HL-60 (cell line): ENCODE measurements at regions not wholly inside any gene's neighbourhood (a gene's known extent, or its start where the extent isn't known, plus 50 kb on each side); places are given as distances from the start of the nearest gene placed in this dataset.

ENCODE experiments used
- DNase-seq, 2 experiments: peaks; one replicate each; pipeline ENCODE4 v3.0.0-alpha.2; 2010 to 2020; ENCODE audit warnings: low read depth in 1 of 2, low spot score in 1 of 2
- H3K27ac ChIP-seq: fragments of 250-450 bp; sonication (Bioruptor Pico); replicated peaks from 2 replicates; pipeline ENCODE4 v1.5.1; 2020; ENCODE audit warnings: mild to moderate bottlenecking, moderate library complexity
- H3K27me3 ChIP-seq: fragments of 250-450 bp; sonication (Bioruptor Pico); 2 replicates; pipeline ENCODE4 v1.5.1; 2021; ENCODE audit warnings: mild to moderate bottlenecking, moderate library complexity; ENCODE audit not compliant: insufficient read depth, poor library complexity, severe bottlenecking
- H3K4me3 ChIP-seq: replicated peaks from 2 replicates; pipeline ENCODE4 v1.5.1; 2011; ENCODE audit warnings: mild to moderate bottlenecking, control low read depth, low read length; ENCODE audit not compliant: insufficient read depth
- GABPA ChIP-seq: IDR thresholded peaks from 2 replicates; pipeline ENCODE4 v1.6.1; 2012; ENCODE audit warnings: low read depth
- POLR2AphosphoS5 ChIP-seq: IDR thresholded peaks from 2 replicates; pipeline ENCODE4 v1.6.1; 2012; ENCODE audit warnings: low read depth
- SPI1 ChIP-seq: IDR thresholded peaks from 2 replicates; pipeline ENCODE4 v1.6.1; 2012; ENCODE audit warnings: low read depth, mild to moderate bottlenecking, borderline replicate concordance
- TF ChIP-seq, protein P1 (sequence below): IDR thresholded peaks from one replicate; pipeline ENCODE4 v1.5.1; 2011; ENCODE audit warnings: low read length, control low read depth, inconsistent platforms; ENCODE audit not compliant: insufficient read depth
- TF ChIP-seq, protein P2 (sequence below): IDR thresholded peaks from 2 replicates; pipeline ENCODE4 v1.6.1; 2012; ENCODE audit warnings: low read depth; ENCODE audit not compliant: insufficient replicate concordance

DNA sequence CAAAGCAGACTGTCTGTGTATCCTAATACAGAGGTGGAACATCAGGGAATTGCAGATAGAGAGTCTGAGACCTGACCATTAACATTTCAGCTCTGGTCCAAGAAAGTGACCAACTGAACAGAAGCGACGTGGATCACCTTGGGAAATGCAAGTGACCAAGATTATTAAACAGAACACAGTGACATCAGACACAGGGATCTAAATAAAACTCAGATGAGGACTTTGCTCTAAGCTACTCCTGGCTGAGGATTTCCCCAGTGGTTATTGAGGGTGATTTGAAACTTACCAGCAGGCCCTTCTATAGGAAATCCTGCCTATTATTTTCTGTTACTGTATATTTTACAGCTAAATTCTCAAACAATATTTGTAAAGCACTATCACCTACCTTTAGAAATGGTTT is 436.0 kb downstream of the TMEM38B start:
- TF ChIP-seq, protein P1, sequence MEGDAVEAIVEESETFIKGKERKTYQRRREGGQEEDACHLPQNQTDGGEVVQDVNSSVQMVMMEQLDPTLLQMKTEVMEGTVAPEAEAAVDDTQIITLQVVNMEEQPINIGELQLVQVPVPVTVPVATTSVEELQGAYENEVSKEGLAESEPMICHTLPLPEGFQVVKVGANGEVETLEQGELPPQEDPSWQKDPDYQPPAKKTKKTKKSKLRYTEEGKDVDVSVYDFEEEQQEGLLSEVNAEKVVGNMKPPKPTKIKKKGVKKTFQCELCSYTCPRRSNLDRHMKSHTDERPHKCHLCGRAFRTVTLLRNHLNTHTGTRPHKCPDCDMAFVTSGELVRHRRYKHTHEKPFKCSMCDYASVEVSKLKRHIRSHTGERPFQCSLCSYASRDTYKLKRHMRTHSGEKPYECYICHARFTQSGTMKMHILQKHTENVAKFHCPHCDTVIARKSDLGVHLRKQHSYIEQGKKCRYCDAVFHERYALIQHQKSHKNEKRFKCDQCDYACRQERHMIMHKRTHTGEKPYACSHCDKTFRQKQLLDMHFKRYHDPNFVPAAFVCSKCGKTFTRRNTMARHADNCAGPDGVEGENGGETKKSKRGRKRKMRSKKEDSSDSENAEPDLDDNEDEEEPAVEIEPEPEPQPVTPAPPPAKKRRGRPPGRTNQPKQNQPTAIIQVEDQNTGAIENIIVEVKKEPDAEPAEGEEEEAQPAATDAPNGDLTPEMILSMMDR: no peak
- TF ChIP-seq, protein P2, sequence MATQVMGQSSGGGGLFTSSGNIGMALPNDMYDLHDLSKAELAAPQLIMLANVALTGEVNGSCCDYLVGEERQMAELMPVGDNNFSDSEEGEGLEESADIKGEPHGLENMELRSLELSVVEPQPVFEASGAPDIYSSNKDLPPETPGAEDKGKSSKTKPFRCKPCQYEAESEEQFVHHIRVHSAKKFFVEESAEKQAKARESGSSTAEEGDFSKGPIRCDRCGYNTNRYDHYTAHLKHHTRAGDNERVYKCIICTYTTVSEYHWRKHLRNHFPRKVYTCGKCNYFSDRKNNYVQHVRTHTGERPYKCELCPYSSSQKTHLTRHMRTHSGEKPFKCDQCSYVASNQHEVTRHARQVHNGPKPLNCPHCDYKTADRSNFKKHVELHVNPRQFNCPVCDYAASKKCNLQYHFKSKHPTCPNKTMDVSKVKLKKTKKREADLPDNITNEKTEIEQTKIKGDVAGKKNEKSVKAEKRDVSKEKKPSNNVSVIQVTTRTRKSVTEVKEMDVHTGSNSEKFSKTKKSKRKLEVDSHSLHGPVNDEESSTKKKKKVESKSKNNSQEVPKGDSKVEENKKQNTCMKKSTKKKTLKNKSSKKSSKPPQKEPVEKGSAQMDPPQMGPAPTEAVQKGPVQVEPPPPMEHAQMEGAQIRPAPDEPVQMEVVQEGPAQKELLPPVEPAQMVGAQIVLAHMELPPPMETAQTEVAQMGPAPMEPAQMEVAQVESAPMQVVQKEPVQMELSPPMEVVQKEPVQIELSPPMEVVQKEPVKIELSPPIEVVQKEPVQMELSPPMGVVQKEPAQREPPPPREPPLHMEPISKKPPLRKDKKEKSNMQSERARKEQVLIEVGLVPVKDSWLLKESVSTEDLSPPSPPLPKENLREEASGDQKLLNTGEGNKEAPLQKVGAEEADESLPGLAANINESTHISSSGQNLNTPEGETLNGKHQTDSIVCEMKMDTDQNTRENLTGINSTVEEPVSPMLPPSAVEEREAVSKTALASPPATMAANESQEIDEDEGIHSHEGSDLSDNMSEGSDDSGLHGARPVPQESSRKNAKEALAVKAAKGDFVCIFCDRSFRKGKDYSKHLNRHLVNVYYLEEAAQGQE: no peak
- no peak for DNase-seq
- Histone ChIP-seq H3K4me3 (no peak overlapping the region), H3K27me3 (no peaks in the 10 kb centered on the region), H3K27ac (no peak overlapping the region)

DNA sequence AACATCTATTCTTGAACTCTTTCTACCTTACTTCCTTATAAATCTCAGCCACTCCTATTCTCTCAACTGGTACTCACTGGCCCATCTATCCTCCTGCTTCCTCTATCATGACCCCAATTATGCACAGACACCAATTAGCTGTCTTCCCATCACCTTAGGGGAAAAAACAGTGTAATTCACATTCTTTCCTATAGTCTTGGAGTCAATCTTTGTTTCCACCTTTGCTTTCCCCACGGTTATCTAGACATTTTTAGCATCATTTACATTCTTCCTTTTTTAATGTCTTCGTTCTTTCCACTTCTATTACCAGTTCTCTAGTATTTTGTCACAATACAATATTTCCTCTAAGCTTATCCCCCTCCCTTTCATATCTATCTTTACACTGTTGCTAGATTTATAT is 449.4 kb downstream of the TMEM38B start:
- Histone ChIP-seq H3K27ac (no peak overlapping the region), H3K27me3 (no peaks in the 10 kb centered on the region), H3K4me3 (no peak overlapping the region)
- TF ChIP-seq, protein P1: no peak
- TF ChIP-seq, protein P2: no peak
- TF ChIP-seq POLR2AphosphoS5 (no peak), GABPA (no peak), SPI1 (no peak)
- no peak for DNase-seq

DNA sequence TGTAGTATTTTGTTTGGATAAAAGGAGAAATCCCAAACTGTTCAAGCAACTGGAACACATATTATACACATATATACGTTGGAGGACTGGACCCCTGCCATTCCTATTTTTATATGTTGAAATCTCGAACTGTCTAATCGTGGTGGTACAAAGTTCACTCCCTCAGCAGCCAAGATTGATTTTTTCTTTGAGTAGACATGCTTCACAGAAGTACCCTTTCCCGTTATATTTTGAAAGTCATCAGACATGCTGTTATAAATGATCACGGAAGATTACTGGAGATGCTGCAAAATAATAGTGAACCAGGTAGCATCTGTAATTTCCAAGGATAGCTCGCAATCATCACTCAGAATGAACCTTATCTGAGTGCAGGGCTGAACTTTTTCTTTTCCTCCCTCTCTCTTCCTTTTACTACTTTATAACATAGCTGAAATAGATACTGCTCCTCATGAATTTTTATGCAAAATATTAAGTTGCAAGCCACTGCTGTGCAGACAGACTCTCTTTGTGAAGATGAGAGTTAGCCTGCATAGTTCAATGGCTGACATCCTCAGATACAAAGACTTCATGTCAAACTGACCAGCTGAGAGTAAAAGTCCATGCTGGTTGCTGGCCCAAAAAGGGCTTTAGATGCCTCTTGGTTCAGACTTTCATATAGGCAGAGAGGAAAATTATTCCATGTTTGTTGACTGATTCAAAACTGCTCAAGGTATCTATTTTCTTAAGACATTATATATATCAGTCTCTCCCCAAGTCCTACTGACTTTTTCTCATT is 451.9 kb downstream of the TMEM38B start:
- Histone ChIP-seq H3K27me3 (no peaks in the 10 kb centered on the region), H3K27ac (no peak overlapping the region), H3K4me3 (no peak overlapping the region)
- TF ChIP-seq, protein P2: no peak
- TF ChIP-seq, protein P1: no peak
- TF ChIP-seq POLR2AphosphoS5: no peak
- no peak for DNase-seq
